ENCODE measurements at regions not wholly inside any gene's neighbourhood (a gene's known extent, or its start where the extent isn't known, plus 50 kb on each side); places are given as distances from the start of the nearest gene placed in this dataset.

DNA sequence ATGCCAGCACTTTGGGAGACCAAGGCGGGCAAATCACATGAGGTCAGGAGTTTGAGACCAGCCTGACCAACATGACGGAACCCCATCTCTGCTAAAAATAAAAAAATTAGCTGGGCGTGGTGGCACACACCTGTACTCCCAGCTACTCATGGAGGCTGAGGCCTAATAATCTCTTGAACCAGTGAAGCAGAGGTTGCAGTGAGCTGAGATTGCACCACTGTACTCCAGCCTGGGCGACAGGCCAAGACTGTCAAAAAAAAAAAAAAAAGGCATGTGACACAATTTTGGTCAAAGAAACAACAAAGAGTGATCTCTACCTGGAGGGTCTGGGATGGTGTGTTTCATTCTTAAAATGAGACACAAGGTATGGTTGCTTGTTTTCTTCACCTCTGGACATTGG lies 188.2 kb upstream of the HS3ST1 start:
- TF ChIP-seq, protein P1, sequence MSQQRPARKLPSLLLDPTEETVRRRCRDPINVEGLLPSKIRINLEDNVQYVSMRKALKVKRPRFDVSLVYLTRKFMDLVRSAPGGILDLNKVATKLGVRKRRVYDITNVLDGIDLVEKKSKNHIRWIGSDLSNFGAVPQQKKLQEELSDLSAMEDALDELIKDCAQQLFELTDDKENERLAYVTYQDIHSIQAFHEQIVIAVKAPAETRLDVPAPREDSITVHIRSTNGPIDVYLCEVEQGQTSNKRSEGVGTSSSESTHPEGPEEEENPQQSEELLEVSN (IDR thresholded peaks at IDR 0.05; ENCODE audit: borderline replicate concordance, low read depth) = no peak
- TF ChIP-seq ESRRA (IDR thresholded peaks at IDR 0.05; ENCODE audit: borderline replicate concordance, low read length) = no peak
- TF ChIP-seq, protein P2, sequence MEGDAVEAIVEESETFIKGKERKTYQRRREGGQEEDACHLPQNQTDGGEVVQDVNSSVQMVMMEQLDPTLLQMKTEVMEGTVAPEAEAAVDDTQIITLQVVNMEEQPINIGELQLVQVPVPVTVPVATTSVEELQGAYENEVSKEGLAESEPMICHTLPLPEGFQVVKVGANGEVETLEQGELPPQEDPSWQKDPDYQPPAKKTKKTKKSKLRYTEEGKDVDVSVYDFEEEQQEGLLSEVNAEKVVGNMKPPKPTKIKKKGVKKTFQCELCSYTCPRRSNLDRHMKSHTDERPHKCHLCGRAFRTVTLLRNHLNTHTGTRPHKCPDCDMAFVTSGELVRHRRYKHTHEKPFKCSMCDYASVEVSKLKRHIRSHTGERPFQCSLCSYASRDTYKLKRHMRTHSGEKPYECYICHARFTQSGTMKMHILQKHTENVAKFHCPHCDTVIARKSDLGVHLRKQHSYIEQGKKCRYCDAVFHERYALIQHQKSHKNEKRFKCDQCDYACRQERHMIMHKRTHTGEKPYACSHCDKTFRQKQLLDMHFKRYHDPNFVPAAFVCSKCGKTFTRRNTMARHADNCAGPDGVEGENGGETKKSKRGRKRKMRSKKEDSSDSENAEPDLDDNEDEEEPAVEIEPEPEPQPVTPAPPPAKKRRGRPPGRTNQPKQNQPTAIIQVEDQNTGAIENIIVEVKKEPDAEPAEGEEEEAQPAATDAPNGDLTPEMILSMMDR (IDR thresholded peaks at IDR 0.05) = no peak
- TF ChIP-seq POLR2A (IDR thresholded peaks at IDR 0.05; ENCODE audit: low read length) = no peak
- TF ChIP-seq, protein P3, sequence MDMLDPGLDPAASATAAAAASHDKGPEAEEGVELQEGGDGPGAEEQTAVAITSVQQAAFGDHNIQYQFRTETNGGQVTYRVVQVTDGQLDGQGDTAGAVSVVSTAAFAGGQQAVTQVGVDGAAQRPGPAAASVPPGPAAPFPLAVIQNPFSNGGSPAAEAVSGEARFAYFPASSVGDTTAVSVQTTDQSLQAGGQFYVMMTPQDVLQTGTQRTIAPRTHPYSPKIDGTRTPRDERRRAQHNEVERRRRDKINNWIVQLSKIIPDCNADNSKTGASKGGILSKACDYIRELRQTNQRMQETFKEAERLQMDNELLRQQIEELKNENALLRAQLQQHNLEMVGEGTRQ (IDR thresholded peaks at IDR 0.05) = no peak
- no peak for TF ChIP-seq RCOR1 (IDR thresholded peaks at IDR 0.05; ENCODE audit: low read depth, low read length)
- no peak for TF ChIP-seq RAD21 (conservative IDR thresholded peaks at IDR 0.05 in 1 of 2, IDR thresholded peaks at IDR 0.05 in 1 of 2)
